ENCODE measurements at regions not wholly inside any gene's neighbourhood (a gene's known extent, or its start where the extent isn't known, plus 50 kb on each side); places are given as distances from the start of the nearest gene placed in this dataset.
A peak's percentile ranks its signal among the peaks of the same experiment; 100 is the strongest.

DNA sequence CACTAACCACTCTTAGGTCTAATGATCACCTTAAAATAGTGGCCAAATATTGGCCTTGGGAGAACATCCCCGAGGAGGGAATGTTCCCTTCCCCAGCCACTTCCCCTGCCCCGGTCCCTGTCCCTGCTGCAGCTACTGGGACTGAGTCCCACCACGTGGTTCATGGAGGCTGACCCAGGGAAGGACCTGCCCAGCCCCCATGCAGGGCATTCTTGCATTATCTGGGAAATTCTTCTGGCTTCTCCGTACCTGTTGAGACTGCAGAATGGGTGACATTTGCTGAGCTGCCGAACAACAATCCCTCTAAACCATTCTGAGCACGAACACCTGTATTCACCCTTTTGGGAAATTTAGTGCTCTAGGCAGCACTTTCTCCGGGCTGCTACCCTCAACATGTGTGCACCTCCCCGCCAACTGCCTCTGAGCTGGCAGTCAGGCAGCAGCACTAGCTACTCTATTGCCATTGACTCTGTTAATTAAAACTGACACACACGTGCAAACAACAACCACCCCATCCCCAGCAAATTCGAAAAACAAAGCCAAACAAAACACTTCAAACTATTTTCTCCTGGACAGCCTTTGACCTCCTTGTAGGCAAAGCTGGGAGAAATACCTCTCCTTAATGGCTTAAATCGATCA is 567.4 kb upstream of the MKI67 start:
- DNase-seq = no peak

DNA sequence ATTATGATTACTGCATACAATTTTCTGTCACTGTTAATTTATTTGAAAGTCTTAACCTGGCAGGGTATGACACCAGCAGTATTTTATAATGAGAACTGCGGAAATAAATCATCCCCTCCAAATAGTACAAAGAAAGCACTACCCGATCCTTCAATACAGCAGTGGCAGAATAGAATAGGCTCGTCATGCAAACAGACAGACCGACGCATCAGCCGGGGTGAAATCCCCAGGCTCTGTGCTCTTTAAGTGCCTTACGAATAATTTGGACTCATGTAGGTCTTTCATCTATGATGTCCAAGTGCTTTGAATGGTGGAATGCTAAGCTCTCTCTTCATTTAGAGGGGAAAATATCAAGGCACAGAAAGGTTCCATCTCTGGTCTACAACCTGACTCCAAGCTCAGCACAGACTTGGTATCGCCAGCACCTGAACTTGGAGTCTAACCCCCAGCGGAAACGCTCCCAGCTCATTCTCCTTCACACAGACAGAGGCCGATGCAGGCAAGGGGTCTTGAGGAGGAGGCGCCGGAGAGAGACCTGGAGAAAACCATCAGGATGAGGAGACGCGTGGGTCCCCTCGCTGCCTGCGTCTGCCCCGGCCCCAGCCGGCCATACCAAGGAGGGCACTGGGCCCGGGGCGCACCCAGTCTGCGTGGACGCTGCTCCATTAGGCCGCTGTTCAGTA is 568.1 kb upstream of the MKI67 start:
- no peak for DNase-seq

DNA sequence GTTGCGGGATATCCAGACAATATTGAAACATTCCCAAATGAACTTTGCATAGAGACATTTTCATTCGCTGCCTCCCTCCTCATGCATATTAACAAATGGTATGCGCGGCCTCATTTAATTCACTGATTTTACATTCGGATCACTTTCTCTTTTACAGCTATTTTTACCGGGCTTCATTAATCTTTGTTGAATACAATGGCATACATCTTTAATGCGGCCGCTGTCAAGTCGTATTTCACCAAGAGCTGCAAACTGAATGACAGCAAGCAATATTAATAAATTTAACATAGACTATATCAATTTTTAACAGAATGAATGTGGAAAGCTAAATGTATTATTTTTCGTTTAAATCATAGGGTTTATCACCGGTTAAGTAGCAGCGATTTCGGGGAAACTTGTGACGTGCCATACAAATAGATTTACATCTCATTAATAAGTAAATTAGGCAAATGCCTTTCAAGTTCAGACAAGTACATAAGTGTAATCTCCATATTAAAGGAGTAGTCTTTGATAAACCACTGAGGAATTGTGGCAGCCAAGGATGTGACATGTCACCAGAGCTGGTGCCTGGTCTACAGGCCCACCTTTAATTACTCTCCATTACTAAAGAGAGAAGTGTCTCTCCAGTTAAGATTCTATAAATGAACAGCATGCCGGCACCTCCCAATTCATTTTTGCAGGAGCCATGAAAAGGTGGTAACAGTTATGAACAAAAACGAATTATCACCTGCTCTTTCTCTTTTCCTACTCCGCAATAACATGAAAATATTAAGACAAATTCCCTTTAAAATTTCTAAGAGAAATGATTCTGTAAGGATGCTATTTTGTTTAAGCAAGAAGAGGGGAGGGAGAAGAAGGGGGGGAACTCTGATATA is 568.9 kb upstream of the MKI67 start:
- DNase-seq = no peak

DNA sequence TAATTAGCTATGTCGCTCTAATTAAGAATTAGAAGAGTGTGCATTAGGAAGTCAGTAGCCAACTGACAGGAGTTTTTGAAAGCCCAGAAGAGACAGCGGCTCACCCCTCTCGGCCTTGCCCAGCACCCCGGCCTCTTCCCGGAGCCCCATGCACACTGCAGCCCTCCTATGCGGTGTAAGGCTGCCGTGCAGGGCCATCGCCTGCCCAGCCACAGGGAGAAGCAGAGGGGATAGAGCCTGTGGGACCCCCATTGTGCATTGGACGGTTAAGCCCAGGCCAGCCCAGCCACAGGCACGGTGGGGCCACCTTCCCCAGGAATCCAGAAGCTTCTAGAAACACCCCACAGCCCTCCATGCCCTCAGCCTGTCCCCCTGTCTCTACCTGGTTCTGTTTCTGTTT is 569.7 kb upstream of the MKI67 start:
- no peak for DNase-seq

DNA sequence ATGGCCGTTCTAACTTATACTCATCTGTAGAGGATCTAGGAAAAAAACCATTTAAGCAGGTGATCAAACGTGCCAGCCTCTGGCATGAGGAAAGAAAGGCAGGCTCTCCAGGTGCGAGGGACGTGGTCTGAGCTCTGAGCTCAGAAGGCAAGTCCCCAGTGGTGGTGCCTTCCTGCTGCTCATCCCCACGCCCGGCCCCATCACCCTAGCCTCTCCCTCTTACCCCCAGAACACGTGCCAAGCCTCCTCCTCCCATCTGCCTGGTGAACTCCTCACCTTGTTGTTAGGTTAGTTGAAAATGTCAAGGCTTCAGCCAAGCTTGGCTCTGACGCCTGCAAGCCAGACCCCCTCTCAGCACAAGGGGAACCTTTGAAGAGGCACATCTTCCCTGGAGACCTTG is 571.2 kb upstream of the MKI67 start:
- DNase-seq = no peak

DNA sequence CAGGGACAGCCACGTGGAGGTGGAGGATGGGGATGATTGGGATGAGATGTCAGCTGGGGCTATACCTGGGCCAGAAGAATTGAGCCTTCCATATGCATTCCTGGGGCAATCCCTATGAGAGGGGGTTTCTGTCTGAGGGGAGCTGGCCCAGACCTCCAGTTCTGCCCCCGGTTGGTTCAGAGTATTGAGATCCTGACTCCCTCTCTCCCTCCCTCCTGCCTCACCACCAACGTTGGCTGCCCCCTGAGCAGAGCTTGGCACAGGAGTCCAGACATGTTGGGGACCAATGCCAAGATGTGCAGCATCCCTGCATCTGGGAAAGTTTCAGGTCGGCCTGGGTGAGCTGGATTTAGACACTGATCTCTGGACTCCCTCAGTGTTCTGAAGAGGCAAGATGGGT is 575.2 kb upstream of the MKI67 start:
- DNase-seq = no peak

DNA sequence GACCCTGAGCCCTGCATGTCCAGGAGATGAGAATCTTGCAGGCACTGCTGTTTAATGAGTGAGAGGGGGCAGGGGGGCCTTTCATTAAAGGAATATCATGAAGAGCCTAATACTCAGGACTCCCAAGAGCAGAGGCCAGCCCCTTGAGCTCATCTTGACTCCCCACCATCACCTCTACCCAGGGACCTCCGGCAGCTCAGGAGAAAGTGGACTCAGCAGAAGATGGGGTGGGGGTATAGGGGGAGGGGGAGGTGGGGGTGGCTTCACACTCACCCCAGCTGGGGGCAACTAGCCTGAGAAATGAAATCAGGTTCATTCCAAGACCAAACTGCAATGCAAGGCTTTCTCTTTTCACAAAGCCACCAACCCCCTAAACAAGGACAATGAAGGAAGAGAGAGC is 575.6 kb upstream of the MKI67 start:
- no peak for DNase-seq

DNA sequence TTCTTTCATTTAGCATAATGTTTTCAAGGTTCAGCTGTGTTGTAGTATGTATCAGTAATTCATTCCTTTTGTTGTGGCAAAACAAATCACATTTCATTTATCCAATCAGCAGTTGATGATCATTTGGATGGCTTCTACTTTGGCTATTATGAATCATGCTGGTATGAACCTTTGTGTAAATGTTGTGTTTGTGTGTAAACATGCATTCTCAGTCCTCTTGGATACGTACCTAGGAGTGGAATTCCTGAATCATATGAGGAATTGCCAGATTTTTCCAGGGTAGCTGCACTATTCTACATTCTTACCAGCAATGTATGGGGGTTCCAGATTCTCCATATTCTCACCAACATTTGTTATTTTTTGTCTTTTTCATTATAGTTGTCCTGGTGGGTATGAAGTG is 578.5 kb upstream of the MKI67 start:
- DNase-seq = no peak

DNA sequence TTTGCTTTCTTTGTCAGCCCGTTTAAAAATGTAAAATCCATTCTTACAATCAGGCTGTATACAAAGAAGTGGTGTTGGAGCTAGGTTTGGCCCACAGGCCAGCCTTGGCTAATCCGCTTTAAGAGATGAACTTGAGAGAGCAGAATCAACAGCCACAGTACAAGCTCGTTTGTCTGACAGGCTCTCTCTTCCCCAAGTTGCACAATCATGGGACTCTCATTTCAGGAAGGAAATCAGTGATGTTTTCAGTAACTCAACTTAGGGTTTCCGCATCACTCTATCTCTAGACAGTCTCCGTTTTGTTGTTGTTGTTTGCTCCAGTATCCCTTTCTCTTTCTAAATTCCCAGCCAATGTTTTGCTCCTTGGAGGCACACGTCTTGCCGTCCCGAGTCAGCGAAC is 582.0 kb upstream of the MKI67 start:
- no peak for DNase-seq

DNA sequence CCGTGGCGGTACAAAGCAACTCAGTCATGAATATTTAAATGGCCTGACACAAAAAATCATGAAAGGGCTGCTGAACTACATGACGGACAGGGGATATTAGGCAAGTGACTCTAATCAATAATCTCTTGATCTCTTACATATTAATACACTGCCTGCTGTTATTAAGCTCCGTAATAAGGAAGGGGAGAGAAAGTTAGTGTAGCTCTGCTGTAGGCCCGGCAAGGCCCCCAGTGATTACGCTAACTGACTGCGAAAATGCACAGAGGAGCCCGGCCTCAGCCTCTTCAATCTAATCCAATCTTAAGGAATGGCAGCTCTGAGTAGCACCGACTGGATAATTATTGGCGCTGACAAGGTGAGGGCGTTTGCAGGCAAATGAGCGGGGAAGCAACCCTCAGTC is 583.5 kb upstream of the MKI67 start:
- DNase-seq = no peak

DNA sequence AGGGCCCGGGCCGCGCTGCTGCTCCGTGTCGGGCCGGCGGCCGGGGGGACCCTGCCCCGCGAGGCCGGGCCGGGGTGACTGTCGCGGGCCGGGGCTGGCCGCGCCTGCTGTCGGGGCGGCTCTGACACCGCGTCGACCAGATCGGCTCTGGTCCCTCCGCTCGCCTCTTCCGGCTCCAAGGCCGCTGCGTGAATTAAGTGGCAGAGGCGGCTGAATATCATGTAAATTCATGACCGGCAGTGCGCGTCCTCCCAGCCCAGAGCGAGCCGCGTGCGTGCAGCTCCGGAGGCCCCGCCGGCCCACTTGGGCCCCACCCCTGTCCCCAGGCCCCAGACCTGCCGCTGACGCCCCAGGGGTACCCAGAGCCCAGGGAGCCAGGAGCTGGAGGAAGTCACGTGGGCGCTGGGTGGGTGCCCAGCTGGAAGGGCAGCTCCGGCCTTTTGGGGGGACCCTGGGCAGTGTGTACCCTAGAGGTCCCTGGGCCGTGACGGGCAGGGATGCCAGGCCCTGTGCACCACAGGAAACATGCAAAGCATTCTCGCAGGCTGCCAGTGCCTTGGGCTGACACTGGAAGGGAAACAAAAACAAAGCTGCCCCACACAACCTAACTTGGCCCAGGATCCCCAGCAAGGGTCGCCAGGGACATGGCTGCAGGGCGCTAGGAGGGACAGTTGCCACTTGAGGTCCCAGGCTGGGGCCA is 584.0 kb upstream of the MKI67 start:
- peak in 1 of 2 experiments; percentile 2 for DNase-seq

DNA sequence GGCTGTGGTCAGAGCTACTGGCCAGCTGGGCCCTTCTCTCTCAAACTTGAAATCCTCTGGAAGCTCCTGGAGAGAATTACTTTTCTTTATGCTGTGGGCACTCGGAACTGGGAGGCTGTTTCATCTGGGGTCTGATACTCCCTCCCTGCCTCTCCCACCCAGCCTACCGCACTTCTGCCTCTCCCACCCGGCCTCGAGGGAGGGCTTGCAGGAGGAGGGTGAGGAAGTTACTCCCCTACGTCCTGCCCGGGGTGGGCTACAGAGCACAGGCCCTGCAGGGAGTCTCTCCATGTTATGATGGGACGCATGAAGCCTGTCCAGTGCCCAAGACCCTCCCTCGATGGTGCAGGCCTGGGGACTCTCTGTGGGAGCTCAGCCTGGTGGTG is 584.6 kb upstream of the MKI67 start:
- DNase-seq = no peak

DNA sequence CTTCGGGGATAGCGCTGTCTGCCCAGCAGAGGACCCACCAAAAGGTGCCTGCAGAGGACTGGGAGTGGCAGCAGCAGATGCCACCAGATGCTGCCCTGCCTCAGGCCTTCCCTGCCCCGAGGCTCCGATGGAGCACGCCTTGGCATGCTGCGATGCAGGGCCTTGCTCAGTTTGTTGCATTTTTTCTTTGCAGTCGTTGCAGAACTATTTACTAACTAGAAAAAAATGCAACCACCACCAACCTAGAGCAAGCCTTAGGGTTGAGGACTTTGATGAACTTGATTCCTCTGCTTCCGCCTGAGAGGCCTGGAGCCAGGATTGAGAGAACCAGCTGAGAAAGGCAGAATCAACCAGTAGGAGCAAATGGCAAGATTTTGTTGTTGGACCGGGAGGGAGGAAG is 585.6 kb upstream of the MKI67 start:
- no peak for DNase-seq

DNA sequence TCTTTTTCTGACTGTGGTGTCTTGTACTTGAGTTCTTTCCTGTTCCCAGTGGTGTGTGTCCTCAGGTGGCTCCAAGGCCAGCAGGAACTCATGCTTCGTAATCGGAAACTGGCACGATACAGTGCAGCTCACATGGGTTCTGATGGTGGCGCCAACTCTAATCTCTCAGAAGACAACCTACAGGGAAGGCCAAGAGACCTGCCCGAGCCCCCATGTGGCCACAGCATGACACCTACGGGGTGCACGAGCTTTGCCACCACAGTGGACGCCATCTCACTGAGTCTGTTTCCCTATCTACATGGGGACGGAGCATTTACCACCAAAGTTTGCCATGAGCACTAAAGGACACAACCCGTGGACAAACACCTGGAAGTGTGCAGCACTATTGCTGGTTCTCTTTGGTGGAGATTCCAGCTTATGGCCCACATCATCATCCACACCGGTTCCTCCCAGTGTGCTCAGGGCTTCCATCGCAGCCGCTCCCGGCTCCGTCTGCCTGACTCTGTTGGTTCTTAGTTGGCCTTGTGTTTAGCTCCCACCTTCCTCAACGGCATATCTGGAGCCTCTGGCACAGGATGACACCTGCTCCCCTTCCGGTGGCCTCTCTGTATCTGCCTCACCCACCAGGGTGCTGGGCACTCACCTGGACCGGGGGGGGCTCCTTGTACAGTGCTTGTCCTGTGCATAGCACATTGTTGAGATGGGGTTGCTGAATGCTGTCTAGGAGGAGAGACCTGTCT is 586.6 kb upstream of the MKI67 start:
- DNase-seq = no peak

DNA sequence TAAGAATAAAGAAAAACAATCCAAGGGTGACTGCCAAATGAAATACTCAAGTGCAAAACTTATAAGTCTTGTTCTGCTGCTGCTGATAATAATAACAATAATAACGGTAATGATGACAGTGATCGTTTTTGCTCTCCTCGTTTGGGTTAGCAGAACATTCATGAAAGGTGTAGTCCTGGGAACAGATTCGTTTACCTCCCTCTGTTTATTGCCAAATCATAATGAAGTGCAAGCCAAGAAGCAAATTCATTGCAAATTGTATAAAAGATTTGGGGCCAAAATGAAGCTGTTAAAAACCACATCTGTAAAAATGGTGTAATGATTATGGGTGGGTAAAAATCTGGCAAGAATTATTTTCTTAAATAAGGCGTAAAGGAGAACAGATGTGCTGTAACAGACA is 587.2 kb upstream of the MKI67 start:
- DNase-seq = no peak

DNA sequence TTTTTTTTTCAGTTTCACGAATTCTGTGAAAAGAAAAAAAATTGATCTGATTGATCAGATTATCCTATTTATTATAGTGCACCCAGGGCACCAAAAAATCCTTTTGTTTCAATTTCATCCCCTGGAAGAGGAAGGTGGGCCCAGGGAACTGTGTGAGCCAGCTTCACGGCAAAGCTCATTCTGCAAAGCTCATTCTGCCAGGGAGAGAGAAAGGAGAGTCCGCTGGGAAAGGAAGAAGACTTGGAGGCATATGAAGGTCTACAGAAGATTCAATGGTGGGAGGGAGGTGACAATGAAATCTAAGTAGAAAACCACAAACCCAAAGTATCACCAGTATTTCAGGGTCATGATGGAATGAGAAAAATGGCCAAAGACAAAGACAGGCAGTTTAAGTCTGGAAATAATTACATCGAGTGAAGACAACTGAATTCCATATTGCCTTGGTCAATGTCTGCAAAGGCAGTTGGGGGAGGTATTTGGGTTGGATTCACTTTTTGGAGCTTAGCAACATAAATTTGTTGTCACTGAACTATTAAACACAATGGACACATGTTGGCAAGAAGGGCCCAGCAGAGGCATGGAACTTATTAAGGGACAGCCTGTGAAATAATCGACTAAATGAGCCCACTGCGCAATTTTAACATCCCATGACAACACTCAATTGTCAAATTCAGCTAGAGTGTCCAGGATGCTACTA is 587.8 kb upstream of the MKI67 start:
- no peak for DNase-seq

DNA sequence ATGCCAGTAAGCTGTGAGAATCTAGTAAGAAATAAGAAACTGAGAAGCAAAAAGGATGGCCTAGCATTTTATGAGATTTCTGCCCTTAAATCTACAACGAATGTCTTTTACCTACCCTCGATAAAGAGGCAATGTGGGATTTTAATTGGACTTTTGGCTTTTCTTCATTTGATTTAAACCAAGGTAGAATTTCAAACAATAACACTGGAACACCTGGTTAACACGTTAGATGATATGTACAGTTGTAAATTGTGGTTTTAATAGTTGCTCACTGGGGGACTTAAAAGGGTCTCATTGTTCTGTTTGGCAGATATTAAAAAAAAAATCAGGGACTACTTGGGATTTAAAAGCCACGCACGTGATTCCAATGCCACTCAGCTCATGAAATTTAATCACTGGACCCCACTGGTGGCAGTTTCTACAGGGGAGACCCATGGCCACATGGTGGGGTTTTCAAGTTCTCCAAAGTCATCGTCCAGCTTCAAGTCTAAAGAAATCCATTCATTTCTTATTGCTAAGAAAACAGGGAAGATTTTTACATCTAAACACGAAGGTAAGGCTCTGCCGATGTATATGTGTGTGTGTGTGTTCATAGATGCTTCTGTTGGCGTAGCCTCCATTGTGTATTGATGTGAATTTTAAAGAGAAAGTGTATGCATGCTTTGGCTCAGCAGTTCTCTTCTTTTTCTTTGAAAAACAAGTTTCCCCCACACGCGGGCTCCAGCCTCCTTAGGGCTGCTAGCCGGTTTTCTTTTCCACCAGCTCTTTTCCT is 588.6 kb upstream of the MKI67 start:
- DNase-seq = no peak

DNA sequence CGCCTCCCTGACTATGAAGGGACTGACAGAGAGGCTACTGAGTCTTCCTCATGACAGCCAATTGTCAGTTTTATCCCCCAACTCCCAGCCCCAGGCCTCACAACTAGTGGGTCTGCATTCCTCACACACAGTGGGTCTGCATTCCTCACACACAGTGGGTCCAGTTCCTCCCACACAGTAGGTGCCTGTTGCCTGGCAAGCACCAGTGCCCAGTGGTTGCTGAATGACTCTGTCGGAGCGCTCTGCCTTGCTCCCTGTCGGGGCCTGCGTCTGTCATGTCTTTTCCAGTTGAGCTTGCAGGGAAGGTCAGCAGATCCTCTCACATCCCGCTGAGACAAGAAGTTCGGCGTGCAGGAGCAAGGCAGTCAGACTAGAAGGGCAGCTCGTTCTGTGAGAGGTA is 590.0 kb upstream of the MKI67 start:
- DNase-seq = no peak

DNA sequence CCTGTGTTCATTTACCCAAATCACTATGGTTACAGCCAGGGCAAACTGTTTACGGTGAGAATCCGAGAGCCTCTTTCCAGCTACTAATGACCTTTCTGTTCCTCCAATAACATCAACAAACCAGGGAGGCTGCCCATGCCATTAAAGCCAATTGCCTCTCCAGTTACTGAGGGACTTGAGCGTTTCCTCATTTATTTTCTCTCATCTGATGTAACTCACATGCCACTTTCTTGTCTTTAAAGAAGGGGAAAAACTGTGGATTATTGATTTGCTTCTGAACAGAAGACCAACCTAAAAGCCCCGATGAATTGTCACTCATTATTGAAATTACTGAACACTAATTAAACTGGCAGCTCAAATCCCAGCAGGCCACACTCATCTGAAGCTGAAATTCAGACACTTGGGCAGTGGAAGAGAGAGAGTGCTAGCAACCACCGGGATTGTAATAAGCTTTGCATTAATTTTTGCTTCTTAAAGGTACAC is 595.8 kb upstream of the MKI67 start:
- no peak for DNase-seq

DNA sequence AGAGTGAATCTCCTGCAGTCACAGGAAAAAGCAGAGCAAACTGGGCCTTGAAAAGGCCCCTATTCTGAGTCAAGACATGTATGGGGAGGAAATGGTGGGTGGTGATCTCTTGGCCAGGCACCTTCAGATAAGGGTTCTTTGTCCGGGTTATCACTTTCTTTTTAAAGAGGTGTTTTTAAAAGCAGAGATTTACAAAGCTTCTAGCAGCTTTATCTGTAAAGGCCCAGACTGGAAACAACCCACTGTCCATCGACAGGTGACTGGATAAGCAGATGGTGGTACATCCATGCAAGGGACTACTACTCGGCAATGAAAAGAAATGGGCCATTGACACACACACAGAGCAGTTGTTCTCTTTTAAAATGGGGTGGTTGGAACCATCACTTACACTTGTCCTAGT is 596.7 kb upstream of the MKI67 start:
- DNase-seq = no peak

DNA sequence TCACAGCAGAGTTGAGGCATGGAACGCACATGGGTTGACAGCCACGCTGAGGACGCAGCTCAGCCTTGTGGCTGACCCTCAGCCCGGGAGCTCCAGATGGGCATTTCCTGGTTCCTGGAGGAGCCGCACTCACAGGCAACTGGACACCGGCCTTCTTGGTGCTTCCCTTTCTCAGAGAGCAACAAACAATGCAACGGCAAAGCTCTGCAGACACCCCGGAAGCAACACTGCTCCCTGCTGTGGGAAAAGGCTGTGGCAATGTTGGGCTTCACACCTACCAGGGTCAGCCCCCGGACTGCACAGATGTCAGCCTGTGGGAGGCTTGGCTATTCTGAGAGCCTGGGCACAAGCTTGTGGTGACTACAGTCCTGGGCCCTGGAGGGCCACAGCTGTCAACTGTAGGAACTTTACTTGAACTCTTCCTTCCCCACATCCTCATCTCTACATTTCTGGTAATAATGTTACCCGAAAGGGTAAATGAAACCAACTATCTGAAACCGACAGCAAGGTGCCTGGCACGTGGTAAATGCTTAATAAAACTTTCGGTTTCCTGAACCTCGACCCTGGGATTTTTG is 597.5 kb upstream of the MKI67 start:
- DNase-seq = no peak
